Karpas-422 (cell line): ENCODE measurements at regions not wholly inside any gene's neighbourhood (a gene's known extent, or its start where the extent isn't known, plus 50 kb on each side); places are given as distances from the start of the nearest gene placed in this dataset.

Source experiments
- DNase-seq: peaks from one replicate; pipeline ENCODE4 v3.0.0-alpha.2; 2015
- H2AFZ ChIP-seq: fragments of 200-600 bp; sonication (generic); 2 replicates; pipeline ENCODE4 v1.6.1; 2014; ENCODE audit warnings: antibody characterized with exemption, low read length, mixed read lengths
- H3K27ac ChIP-seq: fragments of 200-600 bp; sonication (generic); 2 replicates; pipeline ENCODE4 v1.5.1; 2014; ENCODE audit warnings: mild to moderate bottlenecking, low read length, moderate library complexity
- H3K27me3 ChIP-seq: fragments of 200-600 bp; sonication (generic); 2 replicates; pipeline ENCODE4 v1.6.1; 2014; ENCODE audit warnings: low read length, mixed read lengths
- H3K36me3 ChIP-seq: fragments of 200-600 bp; sonication (generic); 2 replicates; pipeline ENCODE4 v1.6.1; 2014; ENCODE audit warnings: low read length, mixed read lengths; ENCODE audit not compliant: insufficient read depth
- H3K4me1 ChIP-seq: fragments of 200-600 bp; sonication (generic); 2 replicates; pipeline ENCODE4 v1.6.1; 2014; ENCODE audit warnings: mild to moderate bottlenecking, low read length, mixed read lengths
- H3K4me2 ChIP-seq: fragments of 200-600 bp; sonication (generic); 2 replicates; pipeline ENCODE4 v1.6.1; 2014; ENCODE audit warnings: low read length, low read depth, mild to moderate bottlenecking; ENCODE audit not compliant: poor library complexity, severe bottlenecking
- H3K4me3 ChIP-seq: fragments of 200-600 bp; sonication (generic); 2 replicates; pipeline ENCODE4 v1.5.1; 2014; ENCODE audit warnings: mild to moderate bottlenecking, antibody characterized with exemption, low read length, mixed read lengths
- H3K79me2 ChIP-seq: fragments of 200-600 bp; sonication (generic); 2 replicates; pipeline ENCODE4 v1.6.1; 2014; ENCODE audit warnings: mild to moderate bottlenecking, low read length, mixed read lengths
- H3K9ac ChIP-seq: fragments of 200-600 bp; sonication (generic); 2 replicates; pipeline ENCODE4 v1.6.0; 2014; ENCODE audit warnings: low read length
- H3K9me2 ChIP-seq: fragments of 200-600 bp; sonication (generic), shearing (Covaris generic); replicated peaks from 2 replicates; pipeline ENCODE4 v1.6.0; 2014; ENCODE audit warnings: mild to moderate bottlenecking, low read length, moderate library complexity; ENCODE audit not compliant: insufficient read depth
- H3K9me3 ChIP-seq: fragments of 300-700, 200-600 bp; sonication (generic); 2 replicates; pipeline ENCODE4 v1.6.1; 2014; ENCODE audit warnings: low read length, mixed read lengths
- H4K20me1 ChIP-seq: fragments of 200-600 bp; sonication (generic); 2 replicates; pipeline ENCODE4 v1.6.1; 2014; ENCODE audit warnings: mild to moderate bottlenecking, antibody characterized with exemption, low read length, low read depth; ENCODE audit not compliant: insufficient read depth

- Histone ChIP-seq H3K27ac (no peak overlapping the region), H3K9ac (no peak overlapping the region), H3K79me2 (no peaks in the 10 kb centered on the region), H3K4me1 (no peaks in the 10 kb centered on the region), H4K20me1 (no peaks in the 10 kb centered on the region), H3K9me3 (no peaks in the 10 kb centered on the region), H3K4me3 (no peak overlapping the region), H3K9me2 (no peaks in the 10 kb centered on the region), H3K4me2 (no peak overlapping the region), H3K36me3 (no peaks in the 10 kb centered on the region), H2AFZ (no peak overlapping the region), H3K27me3 (no peaks in the 10 kb centered on the region)
- no peak for DNase-seq
Observed at GRCh38 chr2:186263673-186264250, 222.3 kb upstream of the ZC3H15 start.

- H3K36me3 ChIP-seq, result no peaks in the 10 kb centered on the region
- no peaks in the 10 kb centered on the region for H3K27me3 ChIP-seq
- H3K4me3 ChIP-seq, result no peak overlapping the region
- H3K4me1 ChIP-seq, result no peaks in the 10 kb centered on the region
- H3K79me2 ChIP-seq, result no peaks in the 10 kb centered on the region
- H3K9me2 ChIP-seq, result no peaks in the 10 kb centered on the region
- H4K20me1 ChIP-seq, result no peaks in the 10 kb centered on the region
- DNase-seq, result no peak
- no peak overlapping the region for H2AFZ ChIP-seq
- H3K9ac ChIP-seq, result no peak overlapping the region
- H3K27ac ChIP-seq, result no peak overlapping the region
- no peak overlapping the region for H3K4me2 ChIP-seq
- peaks cover 9% of the 10 kb centered on the region; the same call in 1 of the 2 replicates for H3K9me3 ChIP-seq
Observed at GRCh38 chr2:186269536-186269935, 216.5 kb upstream of the ZC3H15 start.

DNA sequence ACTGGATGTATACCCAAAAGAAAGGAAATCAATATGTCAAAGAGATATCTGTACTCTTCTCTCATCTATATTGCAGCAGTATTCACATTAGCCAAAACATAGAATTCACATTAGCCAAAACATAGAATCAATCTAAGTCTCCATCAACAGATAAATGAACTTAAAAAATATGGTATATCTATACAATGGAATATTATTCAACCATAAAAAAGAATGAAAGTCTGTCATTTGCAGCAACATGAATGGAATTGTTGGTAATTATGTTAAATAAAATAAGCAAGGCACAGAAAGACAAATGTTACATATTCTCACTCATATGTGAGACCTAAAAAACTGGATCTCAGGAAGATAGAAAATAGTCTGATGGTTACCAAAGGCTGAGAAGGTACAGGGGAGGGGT lies 212.1 kb upstream of the ZC3H15 start:
- H3K4me2 ChIP-seq, result no peak overlapping the region
- H3K27me3 ChIP-seq, result no peaks in the 10 kb centered on the region
- H3K4me3 ChIP-seq, result no peak overlapping the region
- no peak for DNase-seq
- H4K20me1 ChIP-seq, result no peaks in the 10 kb centered on the region
- no peaks in the 10 kb centered on the region for H3K36me3 ChIP-seq
- no peaks in the 10 kb centered on the region for H3K9me2 ChIP-seq
- H3K9ac ChIP-seq, result no peak overlapping the region
- no peak overlapping the region for H3K27ac ChIP-seq
- no peaks in the 10 kb centered on the region for H3K4me1 ChIP-seq
- peaks cover 12% of the 10 kb centered on the region; the same call in 1 of the 2 replicates for H3K9me3 ChIP-seq
- H3K79me2 ChIP-seq, result no peaks in the 10 kb centered on the region
- H2AFZ ChIP-seq, result no peak overlapping the region

- Histone ChIP-seq H3K9ac (no peak overlapping the region), H3K4me3 (no peak overlapping the region), H3K4me1 (no peaks in the 10 kb centered on the region), H3K36me3 (no peaks in the 10 kb centered on the region), H3K9me3 (peaks cover 9% of the 10 kb centered on the region; the same call in 1 of the 2 replicates), H4K20me1 (no peaks in the 10 kb centered on the region), H3K9me2 (no peaks in the 10 kb centered on the region), H2AFZ (no peak overlapping the region), H3K27ac (no peak overlapping the region), H3K27me3 (no peaks in the 10 kb centered on the region), H3K4me2 (no peak overlapping the region), H3K79me2 (no peaks in the 10 kb centered on the region)
- no peak for DNase-seq
Observed at GRCh38 chr2:186274936-186275575, 211.0 kb upstream of the ZC3H15 start.

- no peak overlapping the region for H3K9ac ChIP-seq
- H3K9me2 ChIP-seq, result no peaks in the 10 kb centered on the region
- H2AFZ ChIP-seq, result no peak overlapping the region
- no peak overlapping the region for H3K4me3 ChIP-seq
- H3K9me3 ChIP-seq, result peaks cover 16% of the 10 kb centered on the region
- H3K27me3 ChIP-seq, result no peaks in the 10 kb centered on the region
- no peak for DNase-seq
- no peak overlapping the region for H3K27ac ChIP-seq
- no peaks in the 10 kb centered on the region for H3K79me2 ChIP-seq
- no peaks in the 10 kb centered on the region for H3K36me3 ChIP-seq
- H3K4me2 ChIP-seq, result no peak overlapping the region
- H4K20me1 ChIP-seq, result no peaks in the 10 kb centered on the region
- no peaks in the 10 kb centered on the region for H3K4me1 ChIP-seq
Observed at GRCh38 chr2:186276909-186277308, 209.2 kb upstream of the ZC3H15 start.

DNA sequence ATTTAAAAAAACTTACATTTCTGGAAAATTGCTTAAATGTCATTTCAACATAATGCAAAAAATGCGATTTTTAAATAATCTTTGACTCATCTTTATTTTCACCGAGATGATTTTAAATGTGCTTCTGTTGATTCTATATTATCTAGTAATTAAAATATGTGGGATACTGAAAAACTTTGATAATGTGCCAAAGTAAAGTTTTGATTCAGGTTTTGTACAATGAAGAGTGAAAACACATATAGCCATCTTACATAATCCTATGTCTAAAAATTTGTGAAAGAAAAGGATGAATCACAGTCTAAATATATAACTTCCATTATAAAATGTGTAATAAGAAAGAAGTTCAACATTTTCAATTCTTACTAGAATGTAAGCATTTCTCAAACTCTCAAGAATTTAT lies 204.3 kb upstream of the ZC3H15 start:
- Histone ChIP-seq H3K4me1 (no peaks in the 10 kb centered on the region), H3K9me2 (no peaks in the 10 kb centered on the region), H3K79me2 (no peaks in the 10 kb centered on the region), H4K20me1 (no peaks in the 10 kb centered on the region), H3K4me2 (no peak overlapping the region), H3K9ac (no peak overlapping the region), H3K27me3 (no peaks in the 10 kb centered on the region), H3K27ac (no peak overlapping the region), H2AFZ (no peak overlapping the region), H3K9me3 (peaks cover 16% of the 10 kb centered on the region), H3K36me3 (no peaks in the 10 kb centered on the region), H3K4me3 (no peak overlapping the region)
- no peak for DNase-seq

- Histone ChIP-seq H3K4me1 (no peaks in the 10 kb centered on the region), H3K9me2 (no peaks in the 10 kb centered on the region; the same call in 1 of the 2 replicates), H3K27me3 (no peaks in the 10 kb centered on the region), H3K36me3 (no peaks in the 10 kb centered on the region), H3K4me3 (no peak overlapping the region), H3K9ac (no peak overlapping the region), H2AFZ (no peak overlapping the region), H4K20me1 (no peaks in the 10 kb centered on the region), H3K27ac (no peak overlapping the region), H3K79me2 (no peaks in the 10 kb centered on the region), H3K9me3 (peaks cover 7% of the 10 kb centered on the region; the same call in 1 of the 2 replicates), H3K4me2 (no peak overlapping the region)
- DNase-seq, result no peak
Observed at GRCh38 chr2:186294248-186294888, 191.7 kb upstream of the ZC3H15 start.

- Histone ChIP-seq H3K9me2 (no peaks in the 10 kb centered on the region; the same call in 1 of the 2 replicates), H3K79me2 (no peaks in the 10 kb centered on the region), H3K27me3 (no peaks in the 10 kb centered on the region), H3K4me3 (no peak overlapping the region), H3K36me3 (no peaks in the 10 kb centered on the region), H4K20me1 (no peaks in the 10 kb centered on the region), H3K4me2 (no peak overlapping the region), H3K4me1 (no peaks in the 10 kb centered on the region), H3K9ac (no peak overlapping the region), H3K9me3 (no peaks in the 10 kb centered on the region), H2AFZ (no peak overlapping the region), H3K27ac (no peak overlapping the region)
- DNase-seq, result no peak
Observed at GRCh38 chr2:186299610-186300009, 186.4 kb upstream of the ZC3H15 start.
